VCaP (cell line): ENCODE measurements at regions not wholly inside any gene's neighbourhood (a gene's known extent, or its start where the extent isn't known, plus 50 kb on each side); places are given as distances from the start of the nearest gene placed in this dataset.
A peak's percentile ranks its signal among the peaks of the same experiment; 100 is the strongest.

ENCODE experiments used
- H3K27ac ChIP-seq: fragments of 450-650 bp; 2 replicates; pipeline ENCODE4 v1.5.1; 2017
- TF ChIP-seq, protein P1 (sequence below): fragments of 450-650 bp; conservative IDR thresholded peaks from 2 replicates; pipeline ENCODE4 v1.5.1; 2017; ENCODE audit warnings: mild to moderate bottlenecking, moderate library complexity

DNA sequence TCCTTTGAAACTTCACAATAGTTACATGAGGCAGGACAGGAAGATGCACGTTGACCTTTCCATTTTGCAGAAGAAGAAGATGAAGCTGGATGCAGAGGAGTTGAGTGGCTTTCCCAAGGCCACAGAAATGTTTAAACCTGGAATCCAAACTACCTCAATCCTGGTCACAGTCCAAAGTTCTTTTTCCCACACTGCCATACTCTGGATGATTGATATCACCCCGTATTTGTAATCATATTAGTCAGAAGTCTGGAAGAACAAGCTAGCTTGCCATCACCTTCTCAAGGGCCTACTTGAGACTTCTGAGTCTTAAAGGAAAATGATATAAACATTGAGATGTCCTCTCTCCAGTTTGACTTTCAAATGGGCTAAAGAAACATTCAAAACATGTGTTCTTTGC lies 190.1 kb downstream of the LNPK start:
- no peak overlapping the region for H3K27ac ChIP-seq
- TF ChIP-seq, protein P1, sequence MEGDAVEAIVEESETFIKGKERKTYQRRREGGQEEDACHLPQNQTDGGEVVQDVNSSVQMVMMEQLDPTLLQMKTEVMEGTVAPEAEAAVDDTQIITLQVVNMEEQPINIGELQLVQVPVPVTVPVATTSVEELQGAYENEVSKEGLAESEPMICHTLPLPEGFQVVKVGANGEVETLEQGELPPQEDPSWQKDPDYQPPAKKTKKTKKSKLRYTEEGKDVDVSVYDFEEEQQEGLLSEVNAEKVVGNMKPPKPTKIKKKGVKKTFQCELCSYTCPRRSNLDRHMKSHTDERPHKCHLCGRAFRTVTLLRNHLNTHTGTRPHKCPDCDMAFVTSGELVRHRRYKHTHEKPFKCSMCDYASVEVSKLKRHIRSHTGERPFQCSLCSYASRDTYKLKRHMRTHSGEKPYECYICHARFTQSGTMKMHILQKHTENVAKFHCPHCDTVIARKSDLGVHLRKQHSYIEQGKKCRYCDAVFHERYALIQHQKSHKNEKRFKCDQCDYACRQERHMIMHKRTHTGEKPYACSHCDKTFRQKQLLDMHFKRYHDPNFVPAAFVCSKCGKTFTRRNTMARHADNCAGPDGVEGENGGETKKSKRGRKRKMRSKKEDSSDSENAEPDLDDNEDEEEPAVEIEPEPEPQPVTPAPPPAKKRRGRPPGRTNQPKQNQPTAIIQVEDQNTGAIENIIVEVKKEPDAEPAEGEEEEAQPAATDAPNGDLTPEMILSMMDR, result no peak

DNA sequence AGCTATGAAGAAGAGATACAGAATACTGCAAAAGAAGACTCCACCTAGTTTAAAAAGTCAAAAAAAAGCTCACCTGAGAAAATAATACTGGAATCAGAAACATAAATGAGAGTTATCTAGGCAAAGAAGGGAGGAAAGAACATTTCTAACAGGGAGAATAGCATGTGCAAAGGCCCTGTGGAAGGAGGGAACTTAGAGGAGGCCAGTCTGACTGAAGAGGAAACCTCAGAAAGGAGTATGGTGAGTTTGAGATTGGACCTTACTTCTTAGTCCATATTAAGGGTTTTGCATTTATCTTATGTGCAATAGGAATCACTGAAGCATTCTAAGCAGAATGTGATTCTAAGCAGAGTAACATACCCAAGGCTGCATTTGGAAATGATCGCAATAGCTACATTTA lies 193.2 kb downstream of the LNPK start:
- TF ChIP-seq, protein P1, result no peak
- no peak overlapping the region for H3K27ac ChIP-seq

DNA sequence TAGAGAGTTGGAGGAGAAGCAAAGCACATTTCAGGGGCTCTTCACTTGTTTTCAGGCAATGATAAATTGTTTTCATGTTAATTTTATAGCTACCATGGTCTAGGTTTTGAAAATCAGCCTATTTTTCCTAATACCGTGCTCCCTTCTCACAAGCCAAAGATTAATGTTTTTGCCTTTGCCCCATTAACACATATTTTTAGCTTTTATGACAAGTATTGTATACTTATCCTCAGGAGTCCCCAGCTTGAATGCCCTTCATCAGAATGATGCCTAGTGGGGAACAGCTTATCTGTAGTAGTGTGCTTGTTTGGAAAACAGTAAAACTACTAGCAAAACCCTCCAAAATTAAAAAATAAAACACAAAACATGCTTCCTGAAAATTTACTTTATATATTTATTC lies 194.0 kb downstream of the LNPK start:
- H3K27ac ChIP-seq, result peak overlapping the region; percentile 67
- TF ChIP-seq, protein P1, result no peak

DNA sequence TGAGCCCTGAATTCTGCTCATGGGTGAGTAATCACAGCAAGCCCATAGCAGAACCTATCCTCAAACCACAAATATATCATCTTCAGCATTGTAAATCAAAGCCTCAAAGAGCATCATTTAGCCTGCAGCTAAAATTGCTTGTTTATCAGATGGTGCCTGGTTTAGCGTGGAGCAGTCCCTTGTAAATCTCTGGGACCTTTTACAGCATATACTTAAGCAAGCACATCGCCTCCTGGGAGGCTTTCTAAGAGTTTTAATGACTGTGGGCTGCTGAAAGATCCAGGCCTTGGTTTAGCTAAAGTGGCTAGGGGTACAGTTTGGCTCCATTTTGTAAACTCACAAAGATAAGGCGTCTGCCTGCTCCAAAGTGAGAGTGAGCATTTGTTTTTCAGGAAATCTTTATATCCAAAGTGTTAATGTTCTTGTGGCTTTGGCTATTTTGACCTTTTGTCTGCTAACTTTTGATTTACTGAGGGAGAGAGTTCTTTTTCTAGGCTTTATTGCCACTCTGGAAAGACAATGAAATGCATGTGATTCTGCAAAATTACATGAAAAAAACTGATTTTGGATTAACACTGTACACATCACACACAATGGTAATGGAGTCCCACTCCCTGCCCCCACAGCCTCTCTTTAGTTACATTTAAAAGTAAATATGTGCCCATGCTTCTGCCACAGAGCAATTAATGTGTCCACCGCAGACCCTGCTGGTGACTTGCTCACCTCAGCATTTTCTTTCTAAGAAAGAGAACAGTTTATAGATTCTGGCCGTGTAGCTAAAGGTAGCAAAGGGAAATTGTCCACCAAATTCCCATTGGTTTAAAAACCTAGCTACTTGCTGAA lies 194.8 kb downstream of the LNPK start:
- TF ChIP-seq, protein P1, result no peak
- peak overlapping the region; percentile 67 for H3K27ac ChIP-seq

DNA sequence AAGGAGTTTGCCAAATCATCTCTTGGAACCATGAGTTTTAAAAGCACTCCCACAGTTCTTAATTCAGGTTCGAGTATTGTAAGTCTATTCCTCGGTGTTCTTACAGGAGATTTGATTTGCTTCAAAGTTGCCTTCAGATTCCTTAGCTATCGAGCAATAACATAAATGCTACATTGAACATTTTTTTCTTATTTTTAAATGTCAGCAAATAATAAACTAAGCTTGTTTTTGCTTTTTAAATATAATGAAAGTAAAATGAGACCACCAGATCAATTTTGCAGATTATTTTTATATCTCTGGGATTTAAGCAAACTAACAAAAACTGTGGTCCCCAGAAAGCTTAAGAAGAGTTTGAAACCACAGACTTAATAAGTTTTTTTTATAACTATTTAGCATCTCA lies 195.5 kb downstream of the LNPK start:
- peak overlapping the region; percentile 67 for H3K27ac ChIP-seq
- TF ChIP-seq, protein P1, result no peak

DNA sequence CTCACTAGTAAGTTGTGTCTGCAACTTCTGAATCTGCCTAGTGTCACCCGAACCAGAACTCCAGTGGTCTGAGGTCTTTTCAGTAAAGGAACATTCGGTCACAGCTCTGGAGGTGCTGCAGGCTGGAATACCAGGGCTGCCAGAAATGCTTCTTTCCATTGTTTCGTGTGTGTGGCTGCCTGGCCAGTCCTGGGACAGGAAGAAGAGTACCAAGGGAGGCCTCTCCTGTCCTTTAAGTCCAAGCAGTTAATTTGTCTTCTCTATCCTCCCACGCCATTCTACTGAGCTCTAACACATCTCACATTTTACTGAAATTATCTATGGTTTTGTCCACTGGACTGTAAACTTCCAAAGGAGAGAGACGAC lies 196.0 kb downstream of the LNPK start:
- peak overlapping the region; percentile 67 for H3K27ac ChIP-seq
- TF ChIP-seq, protein P1, result no peak

DNA sequence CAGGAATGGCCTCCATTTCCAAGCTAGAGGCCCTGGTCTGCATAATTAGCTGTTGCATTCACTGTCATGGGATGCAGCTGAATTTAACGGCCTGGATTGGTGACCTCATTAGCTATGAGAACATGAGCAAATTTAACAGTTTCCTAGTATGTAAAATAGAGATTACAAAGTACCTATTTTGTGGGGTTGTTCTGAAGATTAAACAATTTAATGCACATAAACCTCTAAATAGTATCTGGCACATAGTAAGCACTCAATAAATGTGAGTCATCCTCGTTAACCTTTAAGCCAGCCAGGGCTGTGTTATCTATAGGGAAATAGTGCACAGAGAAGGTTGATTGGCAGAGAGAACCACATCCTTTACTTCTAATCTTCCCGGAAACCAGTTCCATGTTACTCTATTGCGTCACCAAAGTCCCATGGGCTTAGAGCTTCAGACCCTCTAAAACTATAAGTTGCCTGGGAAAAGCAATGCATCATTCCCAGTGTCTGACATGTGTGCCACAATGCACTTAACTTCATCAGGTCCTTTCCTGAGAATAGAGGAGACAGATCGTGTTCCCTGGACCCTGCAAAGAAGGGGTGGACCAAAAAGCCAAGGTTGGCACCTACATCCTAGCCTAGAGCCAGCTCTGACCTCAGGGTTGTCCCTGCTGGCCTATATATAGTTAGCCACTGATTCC lies 196.5 kb downstream of the LNPK start:
- H3K27ac ChIP-seq, result peak overlapping the region; percentile 67
- TF ChIP-seq, protein P1, result no peak
